ENCODE measurements at regions not wholly inside any gene's neighbourhood (a gene's known extent, or its start where the extent isn't known, plus 50 kb on each side); places are given as distances from the start of the nearest gene placed in this dataset.

DNA sequence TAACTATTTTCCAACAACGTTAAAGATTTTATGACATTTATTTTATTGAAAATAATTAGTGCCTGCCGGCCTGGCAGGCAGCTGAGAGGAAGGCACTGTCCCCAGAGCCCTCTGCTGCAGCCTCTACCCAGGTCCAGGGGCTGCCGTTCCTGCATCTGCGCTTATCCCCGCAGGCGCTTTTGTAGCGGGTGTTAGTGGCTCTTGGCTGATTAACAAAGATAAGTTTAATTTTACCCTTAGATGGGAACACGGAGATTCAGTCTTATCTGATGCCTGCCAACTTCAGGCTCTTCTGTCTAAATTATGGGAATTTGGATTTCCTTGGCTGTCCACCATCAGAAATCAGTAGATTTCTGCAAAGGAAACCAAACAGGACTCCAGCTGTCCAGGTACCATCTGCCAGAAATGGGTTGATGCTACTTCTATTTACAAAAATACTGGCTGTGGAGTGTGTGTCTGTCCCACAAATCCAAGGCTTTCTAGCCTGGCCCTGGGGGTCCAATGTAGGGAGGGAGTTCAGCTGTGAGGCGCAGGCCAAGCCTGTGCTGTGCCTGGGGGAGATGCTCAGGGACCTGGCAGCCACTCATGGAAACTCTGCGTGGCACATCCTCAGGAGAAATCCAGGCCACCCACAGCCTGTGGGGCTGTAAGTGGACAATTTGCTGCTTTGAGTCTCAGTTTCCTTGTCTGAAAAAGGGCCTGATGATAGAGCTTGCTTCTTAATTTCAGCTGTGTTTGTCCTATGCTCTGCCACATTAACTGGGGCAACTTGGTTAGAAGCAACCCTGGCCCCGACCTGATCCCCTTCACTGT lies 62.0 kb upstream of the IGFBP3 start:
- H3K4me3 Mint-ChIP-seq = no peak overlapping the region
- peaks cover 5% of the 10 kb centered on the region; the same call in 1 of the 2 replicates for H3K9me2 ChIP-seq (ENCODE audit: insufficient read depth)
- H3F3A ChIP-seq (replicated peaks; ENCODE audit: low read depth) = no peaks in the 10 kb centered on the region
- peaks cover 24% of the 10 kb centered on the region for H3K9me3 Mint-ChIP-seq
- H3K27me3 Mint-ChIP-seq (ENCODE audit: insufficient read depth, low read depth, poor library complexity) = peaks cover 10% of the 10 kb centered on the region
- no peaks in the 10 kb centered on the region for H3K27me3 ChIP-seq (ENCODE audit: insufficient read depth)
- ATAC-seq (no peak), DNase-seq (ENCODE audit: low spot score) (no peak)
- H4K20me1 ChIP-seq (replicated peaks; ENCODE audit: insufficient read depth) = no peaks in the 10 kb centered on the region
- H3K79me2 ChIP-seq (replicated peaks; ENCODE audit: insufficient read depth) = no peaks in the 10 kb centered on the region
- TF ChIP-seq, protein P1, sequence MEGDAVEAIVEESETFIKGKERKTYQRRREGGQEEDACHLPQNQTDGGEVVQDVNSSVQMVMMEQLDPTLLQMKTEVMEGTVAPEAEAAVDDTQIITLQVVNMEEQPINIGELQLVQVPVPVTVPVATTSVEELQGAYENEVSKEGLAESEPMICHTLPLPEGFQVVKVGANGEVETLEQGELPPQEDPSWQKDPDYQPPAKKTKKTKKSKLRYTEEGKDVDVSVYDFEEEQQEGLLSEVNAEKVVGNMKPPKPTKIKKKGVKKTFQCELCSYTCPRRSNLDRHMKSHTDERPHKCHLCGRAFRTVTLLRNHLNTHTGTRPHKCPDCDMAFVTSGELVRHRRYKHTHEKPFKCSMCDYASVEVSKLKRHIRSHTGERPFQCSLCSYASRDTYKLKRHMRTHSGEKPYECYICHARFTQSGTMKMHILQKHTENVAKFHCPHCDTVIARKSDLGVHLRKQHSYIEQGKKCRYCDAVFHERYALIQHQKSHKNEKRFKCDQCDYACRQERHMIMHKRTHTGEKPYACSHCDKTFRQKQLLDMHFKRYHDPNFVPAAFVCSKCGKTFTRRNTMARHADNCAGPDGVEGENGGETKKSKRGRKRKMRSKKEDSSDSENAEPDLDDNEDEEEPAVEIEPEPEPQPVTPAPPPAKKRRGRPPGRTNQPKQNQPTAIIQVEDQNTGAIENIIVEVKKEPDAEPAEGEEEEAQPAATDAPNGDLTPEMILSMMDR (conservative IDR thresholded peaks at IDR 0.05; ENCODE audit: low read depth in 2 of 2) = no peak
- TF ChIP-seq NANOG (IDR thresholded peaks at IDR 0.05; ENCODE audit: borderline replicate concordance) = no peak
- no peak for TF ChIP-seq JUNB (IDR thresholded peaks at IDR 0.05; ENCODE audit: unreplicated experiment)
- TF ChIP-seq POLR2AphosphoS5 (IDR thresholded peaks at IDR 0.05; ENCODE audit: low read depth) = no peak
- no peak for TF ChIP-seq ZNF114 (CRISPR knock-in tag; IDR thresholded peaks at IDR 0.05)
- no peak overlapping the region for H3K4me2 ChIP-seq
- peaks cover 4% of the 10 kb centered on the region; the same call in 1 of the 2 replicates for H3K4me1 ChIP-seq (ENCODE audit: insufficient read depth)
- H3K36me3 Mint-ChIP-seq (ENCODE audit: low read depth) = peaks cover 19% of the 10 kb centered on the region
- no peaks in the 10 kb centered on the region; the same call in 1 of the 2 replicates for H3K36me3 ChIP-seq (ENCODE audit: insufficient read depth)
- no peak overlapping the region for H3K27ac Mint-ChIP-seq
- H3K27ac ChIP-seq (ENCODE audit: low read depth) = no peak overlapping the region
- H3K4me3 ChIP-seq = no peak overlapping the region
- peaks cover 7% of the 10 kb centered on the region for H3K4me1 Mint-ChIP-seq
- H2AFZ ChIP-seq = no peak overlapping the region

DNA sequence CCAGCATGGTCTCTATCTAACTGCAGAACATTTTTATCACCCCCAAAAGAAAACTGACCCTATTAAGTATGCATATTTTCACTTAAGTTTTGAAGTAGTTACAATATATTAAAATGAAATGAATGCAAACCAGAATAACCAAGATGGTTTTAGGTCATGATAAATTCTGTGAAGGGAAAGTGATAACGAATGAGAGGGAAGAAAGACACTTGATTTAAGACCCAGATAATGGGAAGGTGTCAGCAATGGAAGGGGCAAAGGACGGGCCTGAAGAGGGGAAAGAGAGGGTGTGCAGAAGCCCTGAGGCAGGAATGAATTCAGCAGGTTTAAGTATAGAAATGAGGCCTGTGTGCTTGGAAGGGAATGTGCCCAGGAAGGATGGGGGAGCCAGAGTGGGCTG lies 61.1 kb upstream of the IGFBP3 start:
- Mint-ChIP-seq H3K27me3 (ENCODE audit: insufficient read depth, low read depth, poor library complexity) (peaks cover 9% of the 10 kb centered on the region), H3K36me3 (ENCODE audit: low read depth) (peaks cover 19% of the 10 kb centered on the region), H3K27ac (no peak overlapping the region), H3K4me3 (no peak overlapping the region), H3K4me1 (peaks cover 11% of the 10 kb centered on the region), H3K9me3 (peaks cover 24% of the 10 kb centered on the region)
- no peak for TF ChIP-seq NANOG (IDR thresholded peaks at IDR 0.05; ENCODE audit: borderline replicate concordance)
- TF ChIP-seq, protein P2, sequence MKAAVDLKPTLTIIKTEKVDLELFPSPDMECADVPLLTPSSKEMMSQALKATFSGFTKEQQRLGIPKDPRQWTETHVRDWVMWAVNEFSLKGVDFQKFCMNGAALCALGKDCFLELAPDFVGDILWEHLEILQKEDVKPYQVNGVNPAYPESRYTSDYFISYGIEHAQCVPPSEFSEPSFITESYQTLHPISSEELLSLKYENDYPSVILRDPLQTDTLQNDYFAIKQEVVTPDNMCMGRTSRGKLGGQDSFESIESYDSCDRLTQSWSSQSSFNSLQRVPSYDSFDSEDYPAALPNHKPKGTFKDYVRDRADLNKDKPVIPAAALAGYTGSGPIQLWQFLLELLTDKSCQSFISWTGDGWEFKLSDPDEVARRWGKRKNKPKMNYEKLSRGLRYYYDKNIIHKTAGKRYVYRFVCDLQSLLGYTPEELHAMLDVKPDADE (IDR thresholded peaks at IDR 0.05) = no peak
- TF ChIP-seq CREB1 (CRISPR knock-in tag; IDR thresholded peaks at IDR 0.05; ENCODE audit: low read depth) = no peak
- no peak for TF ChIP-seq EZH2phosphoT487 (IDR thresholded peaks at IDR 0.05; ENCODE audit: unreplicated experiment)
- TF ChIP-seq STAT1 (IDR thresholded peaks at IDR 0.05; ENCODE audit: unreplicated experiment) = no peak
- no peak for TF ChIP-seq JUNB (IDR thresholded peaks at IDR 0.05; ENCODE audit: unreplicated experiment)
- TF ChIP-seq, protein P1 (conservative IDR thresholded peaks at IDR 0.05; ENCODE audit: low read depth in 2 of 2) = no peak
- no peak for TF ChIP-seq ZNF331 (CRISPR knock-in tag; IDR thresholded peaks at IDR 0.05; ENCODE audit: low read depth)
- TF ChIP-seq ZNF114 (CRISPR knock-in tag; IDR thresholded peaks at IDR 0.05) = no peak
- no peak for TF ChIP-seq EZH2 (IDR thresholded peaks at IDR 0.05; ENCODE audit: low read depth, unreplicated experiment)
- no peak for TF ChIP-seq POLR2AphosphoS5 (IDR thresholded peaks at IDR 0.05; ENCODE audit: low read depth)
- TF ChIP-seq, protein P3, sequence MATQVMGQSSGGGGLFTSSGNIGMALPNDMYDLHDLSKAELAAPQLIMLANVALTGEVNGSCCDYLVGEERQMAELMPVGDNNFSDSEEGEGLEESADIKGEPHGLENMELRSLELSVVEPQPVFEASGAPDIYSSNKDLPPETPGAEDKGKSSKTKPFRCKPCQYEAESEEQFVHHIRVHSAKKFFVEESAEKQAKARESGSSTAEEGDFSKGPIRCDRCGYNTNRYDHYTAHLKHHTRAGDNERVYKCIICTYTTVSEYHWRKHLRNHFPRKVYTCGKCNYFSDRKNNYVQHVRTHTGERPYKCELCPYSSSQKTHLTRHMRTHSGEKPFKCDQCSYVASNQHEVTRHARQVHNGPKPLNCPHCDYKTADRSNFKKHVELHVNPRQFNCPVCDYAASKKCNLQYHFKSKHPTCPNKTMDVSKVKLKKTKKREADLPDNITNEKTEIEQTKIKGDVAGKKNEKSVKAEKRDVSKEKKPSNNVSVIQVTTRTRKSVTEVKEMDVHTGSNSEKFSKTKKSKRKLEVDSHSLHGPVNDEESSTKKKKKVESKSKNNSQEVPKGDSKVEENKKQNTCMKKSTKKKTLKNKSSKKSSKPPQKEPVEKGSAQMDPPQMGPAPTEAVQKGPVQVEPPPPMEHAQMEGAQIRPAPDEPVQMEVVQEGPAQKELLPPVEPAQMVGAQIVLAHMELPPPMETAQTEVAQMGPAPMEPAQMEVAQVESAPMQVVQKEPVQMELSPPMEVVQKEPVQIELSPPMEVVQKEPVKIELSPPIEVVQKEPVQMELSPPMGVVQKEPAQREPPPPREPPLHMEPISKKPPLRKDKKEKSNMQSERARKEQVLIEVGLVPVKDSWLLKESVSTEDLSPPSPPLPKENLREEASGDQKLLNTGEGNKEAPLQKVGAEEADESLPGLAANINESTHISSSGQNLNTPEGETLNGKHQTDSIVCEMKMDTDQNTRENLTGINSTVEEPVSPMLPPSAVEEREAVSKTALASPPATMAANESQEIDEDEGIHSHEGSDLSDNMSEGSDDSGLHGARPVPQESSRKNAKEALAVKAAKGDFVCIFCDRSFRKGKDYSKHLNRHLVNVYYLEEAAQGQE (IDR thresholded peaks at IDR 0.05; ENCODE audit: unreplicated experiment) = no peak
- no peaks in the 10 kb centered on the region for H3F3A ChIP-seq (replicated peaks; ENCODE audit: low read depth)
- H3K36me3 ChIP-seq (ENCODE audit: insufficient read depth) = no peaks in the 10 kb centered on the region; the same call in 1 of the 2 replicates
- no peak overlapping the region for H3K27ac ChIP-seq (ENCODE audit: low read depth)
- H3K27me3 ChIP-seq (ENCODE audit: insufficient read depth) = no peaks in the 10 kb centered on the region
- H3K9me2 ChIP-seq (ENCODE audit: insufficient read depth) = peaks cover 3% of the 10 kb centered on the region; the same call in 1 of the 2 replicates
- no peaks in the 10 kb centered on the region for H4K20me1 ChIP-seq (replicated peaks; ENCODE audit: insufficient read depth)
- H3K4me3 ChIP-seq = no peak overlapping the region
- no peak overlapping the region for H2AFZ ChIP-seq
- ATAC-seq = no peak
- no peak for DNase-seq (ENCODE audit: low spot score)
- H3K79me2 ChIP-seq (replicated peaks; ENCODE audit: insufficient read depth) = no peaks in the 10 kb centered on the region
- no peak overlapping the region for H3K4me2 ChIP-seq
- peaks cover 4% of the 10 kb centered on the region for H3K4me1 ChIP-seq (ENCODE audit: insufficient read depth)
